ENCODE measurements at regions not wholly inside any gene's neighbourhood (a gene's known extent, or its start where the extent isn't known, plus 50 kb on each side); places are given as distances from the start of the nearest gene placed in this dataset.

DNA sequence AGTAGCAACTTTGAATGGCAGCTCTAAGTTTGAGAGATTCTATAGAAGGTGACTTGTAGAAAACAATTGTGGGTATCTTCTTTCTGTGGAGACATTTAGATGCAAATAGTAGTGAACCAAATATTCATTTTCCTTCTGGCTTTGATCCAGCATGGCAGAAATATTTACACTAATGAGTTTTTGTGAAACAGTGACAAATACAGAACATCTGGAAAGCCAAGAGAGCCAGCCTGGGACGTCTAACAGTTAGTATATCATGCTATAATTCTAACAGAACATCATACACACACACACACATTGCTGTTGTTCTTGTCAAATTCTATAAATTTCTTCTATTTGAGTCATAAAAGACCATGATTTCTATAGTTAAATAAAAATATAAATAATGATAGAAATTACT lies 1777.9 kb downstream of the ARAP2 start:
- TF ChIP-seq, protein P1, sequence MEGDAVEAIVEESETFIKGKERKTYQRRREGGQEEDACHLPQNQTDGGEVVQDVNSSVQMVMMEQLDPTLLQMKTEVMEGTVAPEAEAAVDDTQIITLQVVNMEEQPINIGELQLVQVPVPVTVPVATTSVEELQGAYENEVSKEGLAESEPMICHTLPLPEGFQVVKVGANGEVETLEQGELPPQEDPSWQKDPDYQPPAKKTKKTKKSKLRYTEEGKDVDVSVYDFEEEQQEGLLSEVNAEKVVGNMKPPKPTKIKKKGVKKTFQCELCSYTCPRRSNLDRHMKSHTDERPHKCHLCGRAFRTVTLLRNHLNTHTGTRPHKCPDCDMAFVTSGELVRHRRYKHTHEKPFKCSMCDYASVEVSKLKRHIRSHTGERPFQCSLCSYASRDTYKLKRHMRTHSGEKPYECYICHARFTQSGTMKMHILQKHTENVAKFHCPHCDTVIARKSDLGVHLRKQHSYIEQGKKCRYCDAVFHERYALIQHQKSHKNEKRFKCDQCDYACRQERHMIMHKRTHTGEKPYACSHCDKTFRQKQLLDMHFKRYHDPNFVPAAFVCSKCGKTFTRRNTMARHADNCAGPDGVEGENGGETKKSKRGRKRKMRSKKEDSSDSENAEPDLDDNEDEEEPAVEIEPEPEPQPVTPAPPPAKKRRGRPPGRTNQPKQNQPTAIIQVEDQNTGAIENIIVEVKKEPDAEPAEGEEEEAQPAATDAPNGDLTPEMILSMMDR (IDR thresholded peaks at IDR 0.05) = no peak
- TF ChIP-seq POLR2A (IDR thresholded peaks at IDR 0.05) = no peak
